Activated T-cell treated with anti-CD3 and anti-CD28 coated beads for 1 hour (primary cell): ENCODE measurements at regions not wholly inside any gene's neighbourhood (a gene's known extent, or its start where the extent isn't known, plus 50 kb on each side); places are given as distances from the start of the nearest gene placed in this dataset.
"Not testable (repeated sequence)": the region's sequence is repeated elsewhere in the genome, so short reads cannot be mapped to it uniquely, and the experiment has no call there.

Source experiments
- DNase-seq: peaks from one replicate; pipeline ENCODE4 v3.0.0-alpha.2; 2020; ENCODE audit warnings: low read depth

DNA sequence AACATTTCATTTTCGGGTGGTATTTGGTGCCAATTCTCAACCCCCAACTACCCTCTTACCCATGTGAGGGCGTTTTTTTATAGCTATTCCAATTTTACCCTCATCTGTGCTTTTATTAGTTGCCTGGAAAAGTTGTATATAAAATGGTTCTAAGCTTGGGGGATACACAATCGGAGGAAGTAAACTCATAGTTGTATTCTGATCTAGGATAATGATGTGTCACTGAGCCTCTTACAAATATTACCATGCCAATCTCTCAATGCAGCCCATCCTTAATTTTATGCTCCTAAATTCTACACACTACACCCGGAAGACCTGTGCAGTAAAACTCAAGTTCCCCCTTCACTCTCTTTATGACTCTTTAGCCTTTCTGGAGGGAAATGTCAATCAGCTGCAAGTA, 1206.5 kb upstream of the FLRT2 start:
- no peak for DNase-seq

- DNase-seq, result no peak
Observed at GRCh38 chr14:84323978-84324377, 1206.0 kb upstream of the FLRT2 start.

- no peak for DNase-seq
Observed at GRCh38 chr14:84336433-84336832, 1193.5 kb upstream of the FLRT2 start.

- no peak for DNase-seq
Observed at GRCh38 chr14:84340938-84341337, 1189.0 kb upstream of the FLRT2 start.

DNA sequence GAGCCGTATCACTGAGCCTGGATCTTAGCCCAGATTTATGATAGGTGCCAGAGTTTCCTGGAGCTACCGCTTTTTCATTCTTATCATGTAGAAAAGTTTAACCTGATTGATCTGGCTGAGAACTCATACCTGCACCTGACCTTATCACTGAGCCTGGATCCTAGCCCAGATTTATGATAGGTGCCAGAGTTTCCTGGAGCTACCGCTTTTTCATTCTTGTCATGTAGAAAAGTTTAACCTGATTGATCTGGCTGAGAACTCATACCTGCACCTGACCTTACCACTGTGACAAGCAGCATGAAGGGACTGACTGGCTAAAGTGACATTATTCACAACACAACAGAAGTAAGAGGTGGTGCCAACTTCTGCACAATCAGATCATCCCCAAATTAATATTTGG, 1188.1 kb upstream of the FLRT2 start:
- DNase-seq, result not testable (repeated sequence)

GRCh38 chr14:84343656-84344055, 1186.3 kb upstream of the FLRT2 start:
- no peak for DNase-seq

DNA sequence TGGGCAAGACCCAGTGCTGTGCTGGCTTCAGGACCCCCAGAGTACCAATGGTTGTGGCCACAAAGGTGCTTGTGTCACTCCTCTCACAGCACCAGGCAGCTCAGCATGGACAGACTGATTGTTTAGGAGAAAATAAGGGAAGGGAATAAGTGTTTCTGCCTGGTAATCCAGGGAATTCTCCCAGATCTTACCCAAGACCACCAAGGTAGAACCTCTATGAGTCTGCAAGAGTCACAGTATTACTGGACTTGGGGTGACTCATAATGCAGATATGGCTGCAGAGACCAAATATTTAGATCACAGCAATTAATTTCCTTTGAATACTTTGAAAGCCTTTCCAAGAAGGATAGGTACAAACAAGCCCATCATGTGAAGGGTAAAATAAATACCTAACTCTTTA, 1178.3 kb upstream of the FLRT2 start:
- no peak for DNase-seq

GRCh38 chr14:84361476-84361875, 1168.5 kb upstream of the FLRT2 start:
- no peak for DNase-seq

GRCh38 chr14:84375235-84375634, 1154.7 kb upstream of the FLRT2 start:
- DNase-seq, result no peak

DNA sequence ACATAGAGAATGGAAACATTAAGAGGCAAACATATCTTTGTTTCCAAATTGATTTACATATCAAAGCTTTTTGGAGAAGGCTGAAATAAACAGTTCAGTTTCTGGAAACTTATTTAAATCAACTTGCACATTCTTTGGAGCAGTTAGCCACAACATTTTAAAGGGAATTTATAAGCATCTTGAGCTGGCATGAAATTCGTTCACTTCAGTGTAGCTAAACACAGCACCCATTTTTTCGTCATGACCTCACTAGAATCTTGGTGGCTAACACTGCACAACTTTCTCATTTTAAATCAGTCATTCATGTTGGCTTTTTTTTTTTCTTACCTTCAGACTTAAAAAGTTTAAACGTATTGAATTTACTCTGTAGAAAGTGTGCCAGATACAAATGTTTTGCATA, 1139.9 kb upstream of the FLRT2 start:
- no peak for DNase-seq

DNA sequence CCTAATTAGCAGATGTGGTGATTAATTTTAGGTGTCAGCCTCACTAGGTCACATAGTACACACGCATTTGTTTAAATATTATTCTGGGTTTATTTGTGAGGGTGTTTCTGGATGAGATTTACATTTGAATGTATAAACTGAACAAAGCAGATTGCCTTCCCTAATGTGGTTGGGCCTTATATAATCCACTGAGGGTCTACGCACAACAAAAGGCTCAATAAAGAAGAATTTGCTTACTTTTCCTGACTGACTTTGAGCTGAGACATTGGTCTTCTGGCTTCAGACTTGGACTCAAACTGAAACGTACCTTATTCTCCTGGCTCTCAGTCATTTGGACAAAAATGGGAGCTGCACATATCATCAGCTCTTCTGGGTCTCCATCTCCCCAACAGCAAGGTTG, 1132.3 kb upstream of the FLRT2 start:
- no peak for DNase-seq

GRCh38 chr14:84399296-84399910, 1130.5 kb upstream of the FLRT2 start:
- no peak for DNase-seq

DNA sequence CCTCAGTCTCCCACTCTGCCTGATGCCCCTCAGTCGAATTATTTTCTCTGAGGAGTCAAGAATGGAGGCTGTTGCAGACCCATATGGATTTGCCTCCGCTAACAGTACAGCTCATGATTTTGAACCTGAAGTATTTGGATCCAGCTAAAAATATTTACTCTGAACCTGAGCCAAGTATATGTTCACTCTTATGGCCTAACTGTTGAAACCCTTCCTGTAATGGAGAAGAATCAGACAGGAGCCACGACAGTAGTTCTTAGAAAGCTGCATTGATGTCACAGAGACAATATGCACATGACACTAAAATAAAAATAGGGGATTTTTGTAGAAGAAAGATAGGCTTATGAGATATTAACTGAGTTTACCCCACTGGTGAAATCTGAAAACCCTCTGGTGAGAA, 1128.3 kb upstream of the FLRT2 start:
- no peak for DNase-seq

DNA sequence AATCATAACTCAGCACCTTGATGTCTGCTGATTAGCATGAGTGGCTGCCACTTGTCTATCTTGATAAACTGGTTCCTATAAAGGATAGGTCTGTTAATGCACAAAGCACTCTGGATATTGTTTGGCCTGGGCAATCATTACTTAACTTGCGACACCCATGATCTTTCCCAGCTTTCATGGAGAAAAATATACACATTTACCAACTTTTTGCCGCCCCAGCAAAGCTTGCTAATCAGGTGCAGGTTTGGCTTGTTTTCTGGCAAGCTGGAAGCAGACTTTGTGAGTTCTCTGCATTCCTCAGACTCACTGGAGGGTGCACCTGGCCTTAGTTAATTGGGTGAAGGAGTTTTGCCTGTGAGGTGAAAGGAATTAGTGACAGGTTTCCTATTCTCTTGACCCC, 1126.4 kb upstream of the FLRT2 start:
- no peak for DNase-seq

DNA sequence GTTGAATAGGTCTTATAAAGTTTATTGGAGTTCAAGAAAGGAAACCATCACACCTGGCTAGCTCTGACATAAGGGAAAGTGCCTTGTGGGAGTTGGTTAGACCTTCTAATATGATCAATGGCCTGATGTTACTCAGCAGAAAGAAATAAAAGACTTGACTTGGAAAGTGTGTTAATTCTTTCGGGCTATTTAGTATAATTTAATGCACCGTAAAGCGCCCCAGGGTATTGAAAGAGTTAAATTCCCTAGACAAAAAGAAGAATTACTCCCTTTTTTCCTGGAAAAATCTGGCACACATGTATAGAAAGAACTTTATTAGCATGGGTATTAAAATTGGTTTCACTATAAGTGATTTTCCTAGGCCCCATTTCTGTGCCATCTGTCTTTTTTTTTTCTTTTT, 1125.7 kb upstream of the FLRT2 start:
- DNase-seq, result no peak

DNA sequence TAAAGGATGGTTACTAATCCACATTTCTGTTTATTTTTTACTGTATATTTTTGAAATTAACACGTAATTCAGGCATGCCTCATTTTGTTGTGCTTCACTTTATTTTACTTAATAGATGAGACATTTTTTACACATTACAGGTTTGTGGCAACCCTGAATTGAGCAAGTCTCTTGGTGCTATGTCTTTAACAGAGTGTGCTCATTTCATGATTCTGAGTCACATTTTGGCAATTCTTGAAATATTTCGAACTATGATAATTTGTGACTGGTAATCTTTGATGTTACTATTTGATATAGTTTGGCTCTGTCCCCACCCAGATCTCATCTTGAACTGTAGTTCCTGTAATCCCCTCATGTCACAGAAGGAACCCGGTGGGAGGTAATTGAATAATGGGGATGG, 1120.5 kb upstream of the FLRT2 start:
- no peak for DNase-seq

DNA sequence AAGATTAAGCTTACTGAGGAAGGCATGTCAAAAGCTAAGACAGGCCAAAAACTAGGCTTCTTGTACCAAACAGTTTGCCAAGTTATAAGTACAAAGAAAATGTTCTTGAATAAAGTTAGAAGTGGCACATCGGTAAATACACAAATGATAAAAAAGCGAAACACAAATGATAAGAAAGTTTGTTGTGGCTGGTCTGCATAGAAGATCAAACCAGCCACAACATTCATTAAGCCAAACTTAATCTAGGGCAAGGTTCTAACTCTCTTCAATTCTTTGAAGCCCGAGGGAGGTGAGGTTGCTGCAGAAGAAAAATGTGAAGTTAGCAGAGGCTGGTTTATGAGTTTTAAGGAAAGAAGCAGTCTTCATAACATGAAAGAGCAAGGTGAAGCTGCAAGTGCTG, 1119.6 kb upstream of the FLRT2 start:
- no peak for DNase-seq

DNA sequence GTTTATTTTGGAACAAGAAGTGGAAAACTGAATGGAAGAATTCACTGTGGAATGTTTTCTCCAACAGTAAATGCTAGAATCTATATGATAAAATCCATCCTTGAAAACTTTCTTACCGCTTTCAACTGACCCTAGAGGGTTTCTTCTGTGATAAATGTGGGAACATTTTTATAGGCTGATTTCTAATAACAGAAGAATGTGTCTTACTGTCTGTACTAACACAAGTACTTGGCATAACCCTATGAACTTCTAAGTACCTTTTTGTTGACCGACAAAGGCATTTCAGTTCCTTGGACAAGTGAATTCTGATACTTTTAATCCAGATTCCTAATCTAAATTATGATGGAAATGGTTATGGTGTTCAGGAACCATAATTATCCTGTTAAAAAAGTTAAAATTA, 1109.7 kb upstream of the FLRT2 start:
- DNase-seq, result no peak

DNA sequence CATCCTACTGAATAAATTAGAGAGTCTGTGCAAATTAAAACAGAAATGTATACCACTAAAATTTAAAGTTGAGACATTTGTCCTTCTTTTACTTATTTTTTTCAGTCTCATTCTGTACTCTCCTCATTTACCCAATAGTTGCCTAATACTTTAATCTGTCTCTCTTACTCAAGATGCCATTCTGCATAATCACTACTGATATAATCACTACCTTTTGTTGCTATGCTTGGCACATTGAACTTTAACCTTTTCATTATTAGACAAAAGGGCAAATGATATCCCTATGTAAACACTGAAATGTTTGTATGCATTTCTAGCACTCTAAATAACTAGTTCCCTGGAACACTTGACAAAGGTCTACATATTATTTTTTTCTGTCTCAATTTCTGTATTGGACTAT, 1108.3 kb upstream of the FLRT2 start:
- no peak for DNase-seq

DNA sequence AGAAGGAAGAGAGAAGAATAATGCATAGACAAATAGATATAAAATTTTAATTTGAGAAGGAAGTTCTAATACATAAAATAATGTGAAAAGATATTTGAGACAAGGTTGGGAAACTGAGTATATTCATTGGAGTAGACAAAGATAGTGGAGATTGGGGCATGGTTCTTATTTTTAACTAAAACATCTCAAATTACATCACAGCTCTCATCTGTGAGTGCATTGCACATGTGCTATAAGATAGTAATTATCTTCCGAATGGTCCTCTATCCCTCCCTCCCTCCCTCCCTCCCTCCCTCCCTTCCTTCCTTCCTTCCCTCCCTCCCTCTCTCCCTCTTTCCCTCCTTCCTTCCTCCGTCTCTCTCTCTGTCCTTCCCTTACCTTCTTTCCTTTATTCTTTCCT, 1104.0 kb upstream of the FLRT2 start:
- DNase-seq, result no peak

DNA sequence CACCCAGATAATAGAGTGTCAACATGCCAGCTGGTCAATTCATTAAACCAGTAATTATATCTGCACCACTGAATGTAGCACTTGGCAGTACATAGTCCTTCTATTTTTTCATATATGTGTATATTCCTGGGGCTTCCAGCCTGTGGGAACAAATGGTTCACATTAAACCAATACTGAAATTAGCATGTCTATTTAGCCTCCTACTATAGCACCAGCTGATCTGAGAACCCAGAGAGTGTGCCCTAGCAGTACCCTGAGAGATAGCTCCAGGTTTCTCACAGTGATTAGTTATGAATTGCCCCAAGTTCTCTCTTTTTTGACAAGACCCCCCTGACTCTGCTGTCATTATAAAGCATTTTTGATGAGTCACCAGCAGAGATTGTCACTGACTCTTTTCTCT, 1097.3 kb upstream of the FLRT2 start:
- DNase-seq, result no peak

GRCh38 chr14:84433961-84434360, 1096.0 kb upstream of the FLRT2 start:
- no peak for DNase-seq

- DNase-seq, result no peak
Observed at GRCh38 chr14:84435820-84436324, 1094.1 kb upstream of the FLRT2 start.

GRCh38 chr14:84436528-84436927, 1093.4 kb upstream of the FLRT2 start:
- no peak for DNase-seq

DNA sequence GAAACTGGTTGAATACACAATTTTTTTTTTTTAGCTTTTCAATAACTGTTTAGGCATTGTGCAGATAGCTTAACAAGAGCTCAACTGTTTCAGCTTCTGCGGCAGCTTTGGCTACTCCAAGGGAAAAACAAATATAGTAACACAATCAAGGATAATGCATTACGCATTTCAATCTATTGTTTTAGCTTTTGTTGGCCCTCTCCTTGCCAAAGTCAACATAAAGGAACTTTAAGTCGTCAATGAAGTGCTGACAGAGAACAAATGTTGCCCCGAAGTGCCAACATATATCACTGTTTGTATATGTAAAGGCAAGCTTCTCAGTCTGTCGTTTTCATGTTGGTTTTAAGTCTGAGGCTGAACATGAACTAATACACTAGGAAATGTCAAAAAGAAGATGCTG, 1087.4 kb upstream of the FLRT2 start:
- no peak for DNase-seq
